SK-N-SH (cell line): ENCODE measurements at regions not wholly inside any gene's neighbourhood (a gene's known extent, or its start where the extent isn't known, plus 50 kb on each side); places are given as distances from the start of the nearest gene placed in this dataset.

Source experiments
- CTCF ChIA-PET: fragments of 300-600, 350-600 bp; formaldehyde crosslinking; extraction: SDS; loops from one replicate; lab custom pipeline; 2021; lab: Yijun Ruan, JAX
- POLR2A ChIA-PET: fragments of 350-600 bp; sonication (Branson Sonifier 250); formaldehyde crosslinking; extraction: SDS; loops from one replicate; lab custom pipeline; 2020; ENCODE audit warnings: antibody characterized with exemption, inconsistent platforms; lab: Yijun Ruan, JAX
- DNase-seq: peaks from one replicate; pipeline ENCODE4 v3.0.0; 2012
- H2AFZ ChIP-seq: fragments of 200-600 bp; sonication (generic); 2 replicates; pipeline ENCODE4 v1.8.1; 2016; ENCODE audit warnings: antibody characterized with exemption, mild to moderate bottlenecking, low read depth
- H3F3A ChIP-seq: fragments of 200-600 bp; sonication (generic); replicated peaks from 2 replicates; pipeline ENCODE3; 2016; ENCODE audit warnings: antibody characterized with exemption, mild to moderate bottlenecking; ENCODE audit not compliant: insufficient read depth
- H3K27ac ChIP-seq, 2 experiments: fragments of 200-500 bp in 1 of 2; fragments of 200-600 bp in 1 of 2; sonication (Bioruptor generic) in 1 of 2; sonication (generic), shearing (Covaris generic) in 1 of 2; 2 replicates each; pipeline versions ENCODE4 v1.5.1 to v1.6.1; 2014 to 2016; ENCODE audit warnings: low read depth in 2 of 2, inconsistent platforms in 1 of 2, low read length in 1 of 2, mild to moderate bottlenecking in 1 of 2, mixed read lengths in 1 of 2
- H3K27me3 ChIP-seq: fragments of 200-600 bp; sonication (generic), shearing (Covaris generic); 2 replicates; pipeline ENCODE4 v1.6.1; 2016; ENCODE audit warnings: mixed run types; ENCODE audit not compliant: insufficient read depth
- H3K36me3 ChIP-seq, 2 experiments: fragments of 200-500 bp in 1 of 2; fragments of 200-600 bp in 1 of 2; sonication (Bioruptor generic) in 1 of 2; sonication (generic) in 1 of 2; replicated peaks in 1 of 2; 2 replicates each; pipeline versions ENCODE3 to v1.5.1; 2014 to 2016; ENCODE audit warnings: low read length in 1 of 2, mild to moderate bottlenecking in 1 of 2; ENCODE audit not compliant: insufficient read depth in 2 of 2, control insufficient read depth in 1 of 2
- H3K4me1 ChIP-seq, 2 experiments: fragments of 200-500 bp in 1 of 2; fragments of 200-600 bp in 1 of 2; sonication (Bioruptor generic) in 1 of 2; sonication (generic), shearing (Covaris generic) in 1 of 2; 2 replicates each; pipeline versions ENCODE4 v1.5.1 to v1.6.1; 2014 to 2016; ENCODE audit warnings: low read depth in 1 of 2, low read length in 1 of 2, mixed run types in 1 of 2; ENCODE audit not compliant: insufficient read depth in 2 of 2, control insufficient read depth in 1 of 2
- H3K4me2 ChIP-seq: fragments of 200-600 bp; sonication (generic), shearing (Covaris generic); 2 replicates; pipeline ENCODE4 v1.6.1; 2017; ENCODE audit warnings: mixed run types
- H3K4me3 ChIP-seq, 2 experiments: fragments of 200-500 bp in 1 of 2; fragments of 200-600 bp in 1 of 2; sonication (Bioruptor generic) in 1 of 2; sonication (generic), shearing (Covaris generic) in 1 of 2; 2 replicates each; pipeline versions ENCODE4 v1.5.1 to v1.8.1; 2014 to 2016; ENCODE audit warnings: low read depth in 2 of 2, inconsistent platforms in 1 of 2, low read length in 1 of 2, mild to moderate bottlenecking in 1 of 2, mixed read lengths in 1 of 2, moderate library complexity in 1 of 2
- H3K79me2 ChIP-seq: fragments of 200-600 bp; sonication (generic); 2 replicates; pipeline ENCODE4 v1.8.1; 2017; ENCODE audit warnings: mild to moderate bottlenecking; ENCODE audit not compliant: insufficient read depth
- H3K9ac ChIP-seq: fragments of 200-600 bp; sonication (generic); 2 replicates; pipeline ENCODE4 v1.6.1; 2017; ENCODE audit warnings: mixed run types
- H3K9me2 ChIP-seq: fragments of 200-600 bp; sonication (generic); 2 replicates; pipeline ENCODE4 v1.6.1; 2017; ENCODE audit warnings: mixed run types
- H3K9me3 ChIP-seq: fragments of 200-600 bp; sonication (generic); 2 replicates; pipeline ENCODE4 v1.6.1; 2017; ENCODE audit warnings: mixed run types, mild to moderate bottlenecking, moderate library complexity
- H4K20me1 ChIP-seq: fragments of 200-600 bp; sonication (generic); 2 replicates; pipeline ENCODE4 v1.6.1; 2017; ENCODE audit warnings: mild to moderate bottlenecking, mixed run types; ENCODE audit not compliant: insufficient read depth
- CTCF ChIP-seq: fragments of 200-600 bp; sonication (generic); IDR thresholded peaks from 2 replicates; pipeline ENCODE4 v1.6.1; 2017; ENCODE audit warnings: antibody characterized with exemption, mild to moderate bottlenecking, moderate library complexity
- ELF1 ChIP-seq: IDR thresholded peaks from 2 replicates; pipeline ENCODE4 v1.4.0; 2012
- FOSL2 ChIP-seq: IDR thresholded peaks from 2 replicates; pipeline ENCODE4 v1.4.0; 2012; ENCODE audit warnings: low read depth, mild to moderate bottlenecking, moderate library complexity, borderline replicate concordance
- MEF2A ChIP-seq: IDR thresholded peaks from 2 replicates; pipeline ENCODE4 v1.4.0; 2012; ENCODE audit warnings: low read depth, borderline replicate concordance
- MXI1 ChIP-seq: IDR thresholded peaks from 2 replicates; pipeline ENCODE4 v1.6.1; 2012; ENCODE audit warnings: mild to moderate bottlenecking, low read depth, low read length, improper control_type of control experiment
- NRF1 ChIP-seq: IDR thresholded peaks from 2 replicates; pipeline ENCODE4 v1.6.1; 2012; ENCODE audit warnings: low read depth, mild to moderate bottlenecking, low read length
- PBX3 ChIP-seq: IDR thresholded peaks from 2 replicates; pipeline ENCODE4; 2012
- POLR2AphosphoS5 ChIP-seq: IDR thresholded peaks from 2 replicates; pipeline ENCODE4 v1.6.1; 2012; ENCODE audit warnings: low read depth, low read length
- RAD21 ChIP-seq: IDR thresholded peaks from 2 replicates; pipeline ENCODE4 v1.6.1; 2012; ENCODE audit warnings: mild to moderate bottlenecking, low read length
- REST ChIP-seq: IDR thresholded peaks from 2 replicates; pipeline ENCODE4 v1.6.1; 2012; ENCODE audit warnings: mild to moderate bottlenecking, low read depth, low read length, moderate library complexity
- SIN3A ChIP-seq: IDR thresholded peaks from 2 replicates; pipeline ENCODE4 v1.6.1; 2012; ENCODE audit warnings: low read depth, mild to moderate bottlenecking, low read length, moderate library complexity, borderline replicate concordance
- TAF1 ChIP-seq: IDR thresholded peaks from 2 replicates; pipeline ENCODE4 v1.6.1; 2012; ENCODE audit warnings: low read depth, mild to moderate bottlenecking, low read length, moderate library complexity, borderline replicate concordance
- TCF12 ChIP-seq: IDR thresholded peaks from 2 replicates; pipeline ENCODE4 v1.4.0; 2012
- TEAD4 ChIP-seq: IDR thresholded peaks from 2 replicates; pipeline ENCODE4 v1.4.0; 2012; ENCODE audit warnings: mild to moderate bottlenecking, borderline replicate concordance; ENCODE audit not compliant: insufficient read depth
- ZBTB33 ChIP-seq: IDR thresholded peaks from 2 replicates; pipeline ENCODE4 v1.4.0; 2012; ENCODE audit warnings: low read depth, borderline replicate concordance
- WGBS: methylation state at CpG from one replicate; pipeline ENCODE4 v1.1.6; 2017; ENCODE audit warnings: low lambda C conversion rate; 5-methylcytosine and 5-hydroxymethylcytosine counted together

- Histone ChIP-seq H3K79me2 (no peaks in the 10 kb centered on the region), H3K9ac (no peak overlapping the region), H3K36me3 (no peaks in the 10 kb centered on the region), H3K4me3 (no peak overlapping the region), H2AFZ (no peak overlapping the region), H3K27ac (no peak overlapping the region), H3K9me3 (no peaks in the 10 kb centered on the region), H3K9me2 (no peaks in the 10 kb centered on the region), H4K20me1 (no peaks in the 10 kb centered on the region), H3K27me3 (no peaks in the 10 kb centered on the region), H3F3A (no peaks in the 10 kb centered on the region), H3K4me2 (no peak overlapping the region), H3K4me1 (peaks cover 0 to 3% of the 10 kb centered on the region in 2 experiments; a peak in 1 of 4 replicates)
- no peak for DNase-seq
- TF ChIP-seq PBX3 (no peak), MXI1 (no peak), TCF12 (no peak), NRF1 (no peak), CTCF (no peak), RAD21 (no peak), TEAD4 (no peak), TAF1 (no peak), SIN3A (no peak), MEF2A (no peak), FOSL2 (no peak), REST (no peak), ELF1 (no peak), ZBTB33 (no peak), POLR2AphosphoS5 (no peak)
- WGBS: 56% methylated on average over 5 of the region's 5 CpGs
- POLR2A ChIA-PET: no interaction called here
- CTCF ChIA-PET: interaction anchor here (1.0 to 1.9 kb wide), 3 partner anchors 29 to 33 kb away, joined by 4 to 6 read pairs (median 4); no protein-coding TSS in a partner anchor
Measured at GRCh38 chr9:78468974-78469576, 172.2 kb downstream of the PSAT1 start.
